WTC11 (cell line): ENCODE measurements at regions not wholly inside any gene's neighbourhood (a gene's known extent, or its start where the extent isn't known, plus 50 kb on each side); places are given as distances from the start of the nearest gene placed in this dataset.

ENCODE experiments used
- ATAC-seq: fragments of 200-7000 bp; cut with Tn5 transposase; 2 replicates; pipeline ENCODE4 v1.10.0; 2021; ENCODE audit warnings: mild to moderate bottlenecking, moderate library complexity
- CTCF ChIA-PET: fragments of 300-600 bp; sonication (Branson Sonifier 250); formaldehyde crosslinking; loops from one replicate; lab custom pipeline; 2021; ENCODE audit warnings: antibody characterized with exemption; lab: Charles Lee
- POLR2A ChIA-PET: fragments of 350-600 bp; sonication (Branson Sonifier 250); formaldehyde crosslinking; loops from one replicate; lab custom pipeline; 2021; ENCODE audit warnings: antibody characterized with exemption; lab: Charles Lee
- DNase-seq: peaks from one replicate; pipeline ENCODE4 v3.0.0; 2021; ENCODE audit warnings: low spot score
- H3K27ac Mint-ChIP-seq: 2 replicates; pipeline ENCODE4 v1.8.0; 2021; ENCODE audit warnings: mixed read lengths
- H3K27me3 Mint-ChIP-seq: 2 replicates; pipeline ENCODE4 v1.8.0; 2021; ENCODE audit warnings: low read depth, mild to moderate bottlenecking, moderate library complexity, mixed read lengths
- H3K36me3 Mint-ChIP-seq: 2 replicates; pipeline ENCODE4 v1.8.0; 2021; ENCODE audit warnings: mixed read lengths
- H3K4me1 Mint-ChIP-seq: 2 replicates; pipeline ENCODE4 v1.8.0; 2022; ENCODE audit warnings: mixed read lengths
- H3K4me3 Mint-ChIP-seq: 2 replicates; pipeline ENCODE4 v1.8.0; 2021; ENCODE audit warnings: mild to moderate bottlenecking, moderate library complexity, mixed read lengths
- H3K9me3 Mint-ChIP-seq: 2 replicates; pipeline ENCODE4 v1.8.0; 2021; ENCODE audit warnings: mixed read lengths
- ARID4B ChIP-seq: sonication (generic); formaldehyde crosslinking; IDR thresholded peaks from 2 replicates; pipeline ENCODE4 v1.8.0; 2023; ENCODE audit warnings: missing genetic modification reagents, mild to moderate bottlenecking, borderline replicate concordance
- ATF3 ChIP-seq: sonication (generic); formaldehyde crosslinking; conservative IDR thresholded peaks from 2 replicates; pipeline ENCODE4 v1.8.1; 2022; ENCODE audit warnings: mild to moderate bottlenecking, missing genetic modification reagents
- CREM ChIP-seq: sonication (generic); formaldehyde crosslinking; IDR thresholded peaks from 2 replicates; pipeline ENCODE4 v1.8.1; 2022; ENCODE audit warnings: mild to moderate bottlenecking, missing genetic modification reagents, moderate library complexity
- FOXJ3 ChIP-seq: sonication (generic); formaldehyde crosslinking; IDR thresholded peaks from 2 replicates; pipeline ENCODE4 v1.9.0; 2021; ENCODE audit warnings: missing genetic modification reagents, mild to moderate bottlenecking, borderline replicate concordance
- FOXK1 ChIP-seq: sonication (generic); formaldehyde crosslinking; IDR thresholded peaks from 2 replicates; pipeline ENCODE4 v1.8.0; 2022; ENCODE audit warnings: mild to moderate bottlenecking, moderate library complexity, missing genetic modification reagents
- HMGA2 ChIP-seq: fragments of 250-450 bp; sonication (Bioruptor Pico); IDR thresholded peaks from 2 replicates; pipeline ENCODE4 v1.4.0; 2021; ENCODE audit warnings: mild to moderate bottlenecking, moderate library complexity
- KAT7 ChIP-seq: sonication (generic); formaldehyde crosslinking; IDR thresholded peaks from 2 replicates; pipeline ENCODE4 v1.8.1; 2023; ENCODE audit warnings: missing genetic modification reagents, mild to moderate bottlenecking, borderline replicate concordance
- MXD4 ChIP-seq: fragments of 250-450 bp; sonication (Bioruptor Pico); IDR thresholded peaks from 2 replicates; pipeline ENCODE4 v1.8.0; 2021; ENCODE audit warnings: mild to moderate bottlenecking, moderate library complexity, borderline replicate concordance
- OVOL2 ChIP-seq: fragments of 250-450 bp; sonication (Bioruptor Pico); IDR thresholded peaks from 2 replicates; pipeline ENCODE4 v1.9.0; 2021; ENCODE audit warnings: mild to moderate bottlenecking, borderline replicate concordance
- PREB ChIP-seq: sonication (generic); formaldehyde crosslinking; IDR thresholded peaks from 2 replicates; pipeline ENCODE4 v1.8.1; 2022; ENCODE audit warnings: mild to moderate bottlenecking, missing genetic modification reagents, moderate library complexity, borderline replicate concordance
- STAT6 ChIP-seq: sonication (generic); formaldehyde crosslinking; conservative IDR thresholded peaks from 2 replicates; pipeline ENCODE4 v1.8.1; 2023; ENCODE audit warnings: mild to moderate bottlenecking, low read depth, missing genetic modification reagents, moderate library complexity
- TCF7 ChIP-seq: sonication (generic); formaldehyde crosslinking; IDR thresholded peaks from 2 replicates; pipeline ENCODE4 v1.8.0; 2022; ENCODE audit warnings: mild to moderate bottlenecking, low read depth, missing genetic modification reagents, moderate library complexity
- TEAD4 ChIP-seq: sonication (generic); formaldehyde crosslinking; IDR thresholded peaks from 2 replicates; pipeline ENCODE4 v1.8.0; 2022; ENCODE audit warnings: mild to moderate bottlenecking, missing genetic modification reagents
- ZBTB43 ChIP-seq: sonication (generic); formaldehyde crosslinking; IDR thresholded peaks from 2 replicates; pipeline ENCODE4 v1.8.1; 2023; ENCODE audit warnings: mild to moderate bottlenecking, missing genetic modification reagents
- ZNF121 ChIP-seq: sonication (generic); formaldehyde crosslinking; IDR thresholded peaks from 2 replicates; pipeline ENCODE4 v1.8.0; 2023; ENCODE audit warnings: missing genetic modification reagents
- ZNF138 ChIP-seq: sonication (generic); formaldehyde crosslinking; conservative IDR thresholded peaks from 2 replicates; pipeline ENCODE4 v1.8.1; 2022; ENCODE audit warnings: mild to moderate bottlenecking, moderate library complexity, missing genetic modification reagents
- ZNF425 ChIP-seq: fragments of 250-450 bp; sonication (Bioruptor Pico); conservative IDR thresholded peaks from 2 replicates; pipeline ENCODE4 v1.9.0; 2021; ENCODE audit warnings: mild to moderate bottlenecking

- Mint-ChIP-seq H3K27me3 (no peaks in the 10 kb centered on the region), H3K27ac (no peak overlapping the region), H3K4me3 (no peak overlapping the region), H3K9me3 (no peaks in the 10 kb centered on the region)
- ATAC-seq = no peak
- POLR2A ChIA-PET = no interaction called here
- TF ChIP-seq TEAD4 = no peak
- TF ChIP-seq, all 79 proteins: peak for 0
- no peak for DNase-seq
- Mint-ChIP-seq H3K36me3 (no peaks in the 10 kb centered on the region), H3K4me1 (peaks cover 36% of the 10 kb centered on the region)
- CTCF ChIA-PET = no interaction called here
Measured at GRCh38 chr22:48513446-48513845, 1314.2 kb downstream of the BRD1 start.

GRCh38 chr22:48511781-48512327 is 1315.8 kb downstream of the BRD1 start:
- Mint-ChIP-seq H3K36me3 (no peaks in the 10 kb centered on the region; the same call in 1 of the 2 replicates), H3K4me3 (no peak overlapping the region), H3K9me3 (no peaks in the 10 kb centered on the region), H3K27me3 (no peaks in the 10 kb centered on the region), H3K4me1 (peaks cover 31% of the 10 kb centered on the region), H3K27ac (no peak overlapping the region)
- ATAC-seq = no peak
- no peak for TF ChIP-seq OVOL2 (CRISPR knock-in tag)
- TF ChIP-seq PREB (CRISPR knock-in tag) = no peak
- TF ChIP-seq HMGA2 (CRISPR knock-in tag) = no peak
- no peak for TF ChIP-seq TCF7
- TF ChIP-seq STAT6 (CRISPR knock-in tag) = no peak
- TF ChIP-seq ZNF138 (CRISPR knock-in tag) = no peak
- no peak for TF ChIP-seq ZBTB43 (CRISPR knock-in tag)
- TF ChIP-seq FOXK1 (CRISPR knock-in tag) = no peak
- no peak for DNase-seq
- ChIA-PET CTCF (no interaction called here), POLR2A (no interaction called here)

GRCh38 chr22:48511211-48511610 is 1316.5 kb downstream of the BRD1 start:
- no peak for ATAC-seq
- no peaks in the 10 kb centered on the region; the same call in 1 of the 2 replicates for H3K36me3 Mint-ChIP-seq
- CTCF ChIA-PET = no interaction called here
- POLR2A ChIA-PET = no interaction called here
- no peak overlapping the region for H3K27ac Mint-ChIP-seq
- H3K4me1 Mint-ChIP-seq = peaks cover 31% of the 10 kb centered on the region
- no peak for DNase-seq
- H3K4me3 Mint-ChIP-seq = no peak overlapping the region
- H3K27me3 Mint-ChIP-seq = no peaks in the 10 kb centered on the region
- no peaks in the 10 kb centered on the region for H3K9me3 Mint-ChIP-seq
- TF ChIP-seq HMGA2 (CRISPR knock-in tag) = no peak
- no peak for TF ChIP-seq CREM (CRISPR knock-in tag)
- TF ChIP-seq ZNF425 (CRISPR knock-in tag) = no peak
- no peak for TF ChIP-seq ZNF138 (CRISPR knock-in tag)
- TF ChIP-seq ATF3 (CRISPR knock-in tag) = no peak
- no peak for TF ChIP-seq FOXJ3 (CRISPR knock-in tag)
- no peak for TF ChIP-seq ARID4B (CRISPR knock-in tag)
- no peak for TF ChIP-seq MXD4
- TF ChIP-seq FOXK1 (CRISPR knock-in tag) = no peak
- no peak for TF ChIP-seq KAT7 (CRISPR knock-in tag)
- no peak for TF ChIP-seq ZNF121 (CRISPR knock-in tag)
